Muscle layer of duodenum (tissue), 2 donors: ENCODE measurements at regions not wholly inside any gene's neighbourhood (a gene's known extent, or its start where the extent isn't known, plus 50 kb on each side); places are given as distances from the start of the nearest gene placed in this dataset.

ENCODE experiments used
- H3K27ac ChIP-seq: one replicate; pipeline ENCODE4 v1.7.0; 2013; ENCODE audit warnings: mild to moderate bottlenecking, low read length
- H3K27me3 ChIP-seq: one replicate; pipeline ENCODE4 v1.7.0; 2013; ENCODE audit warnings: low read depth, mild to moderate bottlenecking, control low read depth, low read length
- H3K36me3 ChIP-seq, 2 donors: one replicate each; pipeline ENCODE4 v1.7.0; 2013; ENCODE audit warnings: low read length in 2 of 2, control low read depth in 1 of 2, mild to moderate bottlenecking in 1 of 2; ENCODE audit not compliant: insufficient read depth in 2 of 2, control insufficient read depth in 1 of 2
- H3K4me1 ChIP-seq, 2 donors: one replicate each; pipeline ENCODE4 v1.7.0; 2013; ENCODE audit warnings: low read length in 2 of 2, mild to moderate bottlenecking in 2 of 2, control low read depth in 1 of 2, moderate library complexity in 1 of 2; ENCODE audit not compliant: insufficient read depth in 2 of 2, control insufficient read depth in 1 of 2
- H3K4me3 ChIP-seq, 2 donors: one replicate each; pipeline ENCODE4 v1.7.0; 2013; ENCODE audit warnings: low read length in 2 of 2, low read depth in 1 of 2, mild to moderate bottlenecking in 1 of 2
- H3K9me3 ChIP-seq, 2 donors: one replicate each; pipeline ENCODE4 v1.7.0; 2013; ENCODE audit warnings: low read length in 2 of 2, control low read depth in 1 of 2, mild to moderate bottlenecking in 1 of 2; ENCODE audit not compliant: control insufficient read depth in 1 of 2
- donor health status: healthy.

DNA sequence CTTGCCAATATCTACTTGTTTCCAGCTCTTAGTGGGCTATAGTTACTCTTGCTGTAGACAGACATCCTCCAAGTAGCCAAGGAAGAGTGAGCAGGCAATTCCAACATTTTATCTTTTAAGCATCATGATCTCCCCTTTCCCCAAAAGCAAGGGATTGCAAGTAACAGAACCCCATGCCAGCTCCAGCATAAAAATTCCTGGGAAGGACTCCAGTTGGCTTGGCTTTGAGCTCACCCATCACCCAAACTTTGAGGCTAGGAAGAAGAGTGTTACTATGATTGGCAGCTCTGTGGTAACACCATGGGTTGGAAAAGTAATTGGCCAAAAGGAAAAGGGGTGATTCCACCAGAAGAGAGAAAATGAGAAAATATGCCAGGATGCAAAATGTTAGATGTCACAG, 1086.4 kb upstream of the RBFOX1 start:
- H3K36me3 ChIP-seq = no peaks in the 10 kb centered on the region
- no peaks in the 10 kb centered on the region for H3K4me1 ChIP-seq
- no peak overlapping the region for H3K4me3 ChIP-seq
- H3K27me3 ChIP-seq = no peaks in the 10 kb centered on the region
- no peak overlapping the region for H3K27ac ChIP-seq
- no peaks in the 10 kb centered on the region for H3K9me3 ChIP-seq

DNA sequence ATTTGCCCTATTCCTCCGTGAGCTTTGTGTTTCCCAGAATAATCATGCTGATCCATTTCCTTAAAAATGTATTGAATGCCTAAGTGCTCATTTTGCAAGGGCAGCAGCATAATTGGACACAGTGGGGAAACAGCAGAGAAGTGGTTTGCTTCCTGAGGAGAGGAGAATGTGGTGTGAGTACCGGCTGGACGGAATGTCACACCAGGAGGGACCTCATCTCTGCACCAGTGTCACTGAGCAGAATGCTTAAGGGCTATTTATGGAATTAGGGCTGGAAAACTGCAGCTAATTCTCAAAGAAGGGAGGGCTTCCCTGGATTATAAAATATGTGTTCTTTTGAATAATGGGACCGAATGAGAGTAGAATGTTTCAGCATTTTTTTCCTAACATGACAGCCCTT, 1100.6 kb upstream of the RBFOX1 start:
- Histone ChIP-seq H3K4me3 (no peak overlapping the region), H3K4me1 (no peaks in the 10 kb centered on the region), H3K27ac (no peak overlapping the region), H3K36me3 (no peaks in the 10 kb centered on the region), H3K27me3 (no peaks in the 10 kb centered on the region), H3K9me3 (peaks cover 0 to 4% of the 10 kb centered on the region in 2 donors)

DNA sequence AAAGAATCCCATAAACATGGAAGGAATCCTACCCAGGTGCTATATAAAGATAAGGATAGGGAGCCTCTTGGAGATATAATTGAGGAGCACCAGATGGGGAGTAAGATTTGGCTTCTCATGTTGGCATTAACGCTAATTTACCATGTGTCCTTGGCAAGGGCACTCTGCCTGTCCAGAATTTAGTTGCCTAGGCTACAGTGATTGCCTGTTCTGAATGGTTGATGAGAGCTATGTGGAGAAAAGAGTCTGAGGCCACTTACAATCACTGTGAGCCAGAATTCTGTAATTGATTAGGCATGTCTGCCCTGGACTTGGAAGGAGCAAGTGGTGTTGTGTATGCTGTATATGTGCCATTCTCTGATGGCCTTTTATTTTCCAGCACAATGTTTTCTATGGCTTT, 1101.2 kb upstream of the RBFOX1 start:
- peaks cover 0 to 4% of the 10 kb centered on the region in 2 donors for H3K9me3 ChIP-seq
- H3K4me3 ChIP-seq = no peak overlapping the region
- no peaks in the 10 kb centered on the region for H3K4me1 ChIP-seq
- no peaks in the 10 kb centered on the region for H3K36me3 ChIP-seq
- no peak overlapping the region for H3K27ac ChIP-seq
- no peaks in the 10 kb centered on the region for H3K27me3 ChIP-seq

DNA sequence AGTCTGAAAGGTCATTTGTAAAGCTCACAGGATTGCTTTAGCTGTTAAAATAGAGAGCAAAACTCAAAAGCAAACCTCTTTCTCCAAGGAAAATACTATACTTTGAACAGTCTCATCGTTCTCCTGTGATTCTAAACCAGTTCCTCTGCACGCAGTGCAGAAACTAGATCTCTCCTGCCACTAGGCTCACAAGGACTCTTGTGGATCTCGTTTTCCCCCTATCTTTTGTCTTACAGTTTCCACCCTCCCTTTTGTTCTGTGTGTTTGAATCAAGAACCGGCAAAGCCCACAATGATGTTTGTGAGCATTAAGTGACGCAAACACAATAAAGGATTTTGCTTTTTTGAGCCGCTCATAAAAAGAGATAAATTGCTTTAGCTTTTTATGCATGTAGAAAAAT, 1103.5 kb upstream of the RBFOX1 start:
- Histone ChIP-seq H3K27ac (no peak overlapping the region), H3K4me3 (no peak overlapping the region), H3K36me3 (no peaks in the 10 kb centered on the region), H3K4me1 (no peaks in the 10 kb centered on the region), H3K27me3 (no peaks in the 10 kb centered on the region), H3K9me3 (peaks cover 0 to 4% of the 10 kb centered on the region in 2 donors)

DNA sequence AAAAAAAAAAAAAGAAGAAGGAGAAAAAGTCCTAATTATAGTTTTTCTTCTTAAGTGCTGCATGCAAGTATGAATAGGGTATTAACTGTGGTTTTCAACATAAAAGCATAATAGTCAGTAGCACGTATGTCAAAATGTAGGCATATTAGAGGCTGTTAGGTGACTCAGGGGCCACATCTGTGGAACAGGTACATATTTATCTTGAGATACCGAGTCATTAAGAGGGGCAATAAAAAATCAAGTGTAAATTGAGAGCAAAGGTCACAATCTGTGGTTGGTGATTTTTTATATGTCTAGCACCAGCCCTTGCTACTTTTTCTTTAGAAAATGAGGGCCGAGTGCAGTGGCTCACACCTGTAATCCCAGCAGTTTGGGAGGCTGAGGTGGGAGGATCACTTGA, 1113.8 kb upstream of the RBFOX1 start:
- Histone ChIP-seq H3K36me3 (no peaks in the 10 kb centered on the region), H3K4me3 (no peak overlapping the region), H3K9me3 (no peaks in the 10 kb centered on the region), H3K27ac (no peak overlapping the region), H3K27me3 (no peaks in the 10 kb centered on the region), H3K4me1 (no peaks in the 10 kb centered on the region)

DNA sequence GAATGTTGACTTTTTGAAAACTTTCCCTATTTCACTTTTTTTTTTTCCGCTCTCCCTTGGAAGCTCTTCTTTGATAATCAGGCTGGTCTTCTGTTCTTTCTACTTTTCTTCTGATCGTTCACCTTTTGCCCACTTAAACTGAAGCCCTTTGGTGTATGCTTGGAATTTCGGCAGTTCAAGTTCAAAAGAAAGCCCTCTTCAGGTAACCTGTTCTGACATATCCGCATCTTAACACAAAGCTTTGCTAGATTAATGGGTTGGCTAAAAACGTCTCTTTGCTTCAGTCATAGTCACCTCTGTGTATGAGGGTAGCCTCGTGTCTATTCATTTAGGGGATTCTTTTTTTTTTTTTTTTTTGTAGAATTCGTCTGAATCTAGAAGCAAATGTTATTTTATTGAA, 1115.8 kb upstream of the RBFOX1 start:
- no peaks in the 10 kb centered on the region for H3K9me3 ChIP-seq
- no peak overlapping the region for H3K27ac ChIP-seq
- no peaks in the 10 kb centered on the region for H3K27me3 ChIP-seq
- no peak overlapping the region for H3K4me3 ChIP-seq
- H3K36me3 ChIP-seq = no peaks in the 10 kb centered on the region
- no peaks in the 10 kb centered on the region for H3K4me1 ChIP-seq

DNA sequence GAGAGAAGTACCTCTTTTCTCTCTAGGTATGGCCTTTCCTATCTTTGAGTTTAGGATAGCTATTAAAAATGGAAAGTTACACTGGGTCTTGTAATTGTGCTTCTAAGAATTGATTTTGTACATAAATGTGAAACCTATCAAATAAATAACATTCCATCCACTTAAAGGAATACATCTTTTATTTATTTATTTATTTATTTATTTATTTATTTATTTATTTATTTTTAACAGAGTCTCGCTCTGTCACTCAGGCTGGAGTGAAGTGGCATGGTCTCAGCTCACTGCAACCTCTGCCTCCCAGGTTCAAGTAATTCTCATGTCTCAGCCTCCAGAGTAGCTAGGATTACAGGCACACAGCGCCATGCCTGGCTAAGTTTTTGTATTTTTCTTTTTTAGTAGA, 1114.0 kb upstream of the EEF2KMT start:
- H3K27ac ChIP-seq = no peak overlapping the region
- H3K27me3 ChIP-seq = no peaks in the 10 kb centered on the region
- H3K4me3 ChIP-seq = no peak overlapping the region
- H3K36me3 ChIP-seq = no peaks in the 10 kb centered on the region
- no peaks in the 10 kb centered on the region for H3K4me1 ChIP-seq
- H3K9me3 ChIP-seq = no peaks in the 10 kb centered on the region

DNA sequence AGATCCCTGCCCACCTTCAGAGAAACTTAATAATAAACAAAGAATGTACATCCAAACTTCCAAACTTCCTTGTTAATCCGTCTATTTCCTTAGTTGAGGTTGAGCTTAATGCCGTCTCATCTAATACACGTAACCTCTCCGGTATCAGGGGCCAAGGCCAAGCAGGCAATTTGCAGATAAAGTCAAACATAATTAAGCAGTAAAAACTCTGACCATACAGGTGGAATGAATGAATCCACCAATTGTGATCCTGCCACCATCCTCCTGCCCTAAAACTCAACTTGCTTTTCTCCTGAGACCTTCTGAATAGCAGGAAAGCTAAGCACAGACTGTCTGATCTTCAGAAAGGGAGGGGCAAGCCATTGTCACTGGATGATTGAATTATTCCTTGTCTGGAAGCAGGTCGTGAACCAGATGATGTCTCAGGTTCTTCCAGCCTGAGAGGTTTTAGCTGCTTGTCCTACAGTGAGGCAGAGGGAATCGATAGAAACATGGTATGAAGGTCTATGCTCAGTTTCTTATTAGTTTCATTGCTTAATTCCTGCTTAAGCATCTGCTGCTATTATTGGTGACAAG, 1111.8 kb upstream of the EEF2KMT start:
- Histone ChIP-seq H3K9me3 (no peaks in the 10 kb centered on the region), H3K36me3 (no peaks in the 10 kb centered on the region), H3K4me3 (no peak overlapping the region), H3K4me1 (no peaks in the 10 kb centered on the region), H3K27ac (no peak overlapping the region), H3K27me3 (no peaks in the 10 kb centered on the region)

DNA sequence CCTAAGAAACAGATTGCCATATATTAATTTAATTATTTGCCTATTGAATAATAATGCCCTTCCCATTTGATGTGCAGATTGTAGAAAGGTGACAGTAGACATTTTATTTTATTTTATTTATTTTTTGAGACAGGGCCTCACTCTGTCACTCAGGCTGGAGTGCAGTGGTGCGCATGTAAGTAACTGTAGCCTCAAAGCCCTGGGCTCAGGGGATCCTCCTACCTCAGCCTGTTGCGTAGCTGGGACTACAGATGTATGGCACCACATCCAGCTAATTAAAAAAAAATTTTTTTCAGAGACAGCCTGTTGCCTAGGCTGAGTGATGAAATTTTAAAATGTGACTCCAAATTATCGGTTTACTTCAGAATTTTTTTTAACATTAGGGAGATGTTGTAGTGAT, 1110.0 kb upstream of the EEF2KMT start:
- Histone ChIP-seq H3K9me3 (no peaks in the 10 kb centered on the region), H3K36me3 (no peaks in the 10 kb centered on the region), H3K27ac (no peak overlapping the region), H3K4me1 (no peaks in the 10 kb centered on the region), H3K4me3 (no peak overlapping the region), H3K27me3 (no peaks in the 10 kb centered on the region)

DNA sequence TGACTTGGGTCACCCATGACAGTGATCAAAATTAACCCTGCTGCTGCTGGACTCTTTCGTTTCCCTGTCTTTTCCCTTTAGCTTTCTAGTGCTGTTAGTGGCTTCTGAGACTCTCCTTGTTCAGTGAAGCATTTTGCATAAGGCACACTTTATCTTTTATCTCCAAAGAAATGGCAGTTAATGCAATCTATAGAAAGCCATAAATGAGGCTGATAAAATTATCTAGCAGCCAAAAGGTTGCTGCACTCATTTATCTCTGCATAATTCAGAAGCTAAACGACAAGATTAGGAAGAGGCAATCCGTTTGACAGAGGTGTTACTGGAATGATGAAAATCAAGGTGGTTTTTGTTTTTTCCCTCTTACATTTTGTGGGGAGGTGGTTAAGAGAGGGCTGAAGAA, 1109.5 kb upstream of the EEF2KMT start:
- Histone ChIP-seq H3K36me3 (no peaks in the 10 kb centered on the region), H3K27me3 (no peaks in the 10 kb centered on the region), H3K9me3 (no peaks in the 10 kb centered on the region), H3K4me3 (no peak overlapping the region), H3K27ac (no peak overlapping the region), H3K4me1 (no peaks in the 10 kb centered on the region)

DNA sequence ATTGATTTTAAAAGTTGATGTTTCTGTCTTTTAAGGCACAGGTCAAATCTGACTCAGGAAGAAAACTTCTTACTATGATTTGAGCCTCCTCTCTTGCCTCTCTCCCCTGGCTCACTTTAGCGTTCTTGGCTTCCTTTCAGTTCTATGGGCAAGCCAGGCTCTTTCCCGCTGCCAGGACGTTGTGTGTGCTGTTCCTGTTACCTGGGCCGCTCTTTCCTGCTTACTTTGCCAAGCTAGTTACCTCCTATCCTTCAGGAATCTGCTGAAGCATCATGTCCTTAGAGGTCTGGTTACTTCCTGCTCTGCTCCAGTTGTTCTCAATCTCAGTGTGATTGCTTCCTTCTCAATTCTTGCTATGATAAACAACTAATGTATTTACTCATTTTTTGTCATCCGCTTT, 1108.5 kb upstream of the EEF2KMT start:
- Histone ChIP-seq H3K9me3 (no peaks in the 10 kb centered on the region), H3K4me1 (no peaks in the 10 kb centered on the region), H3K27ac (no peak overlapping the region), H3K36me3 (no peaks in the 10 kb centered on the region), H3K4me3 (no peak overlapping the region), H3K27me3 (no peaks in the 10 kb centered on the region)

DNA sequence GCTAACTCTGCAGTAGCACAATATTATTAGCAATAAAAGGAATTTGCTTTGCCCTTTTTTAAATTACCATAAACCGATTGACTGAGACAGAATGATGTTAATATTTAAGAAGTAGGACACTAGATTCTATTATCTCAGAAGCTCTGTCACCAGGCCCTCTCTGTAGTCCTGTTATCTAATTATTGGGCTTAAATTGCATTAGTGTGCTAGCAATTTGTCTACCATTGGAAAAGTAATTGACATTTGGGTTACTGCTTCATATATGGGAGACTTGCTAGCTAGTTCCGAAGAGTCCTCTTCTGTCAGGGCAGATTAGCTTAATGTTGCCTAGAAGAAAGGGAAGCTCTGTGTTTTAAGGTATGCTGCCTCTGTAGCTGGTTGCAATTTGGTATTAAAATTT, 1107.3 kb upstream of the EEF2KMT start:
- H3K27ac ChIP-seq = no peak overlapping the region

More for the DNA sequence above, 1107.3 kb upstream of the EEF2KMT start:
- no peak overlapping the region for H3K4me3 ChIP-seq
- no peaks in the 10 kb centered on the region for H3K27me3 ChIP-seq
- no peaks in the 10 kb centered on the region for H3K4me1 ChIP-seq
- H3K9me3 ChIP-seq = no peaks in the 10 kb centered on the region
- H3K36me3 ChIP-seq = no peaks in the 10 kb centered on the region
